K562 (cell line): ENCODE measurements at regions not wholly inside any gene's neighbourhood (a gene's known extent, or its start where the extent isn't known, plus 50 kb on each side); places are given as distances from the start of the nearest gene placed in this dataset.

Experiments used
- CBX5 ChIP-seq: IDR thresholded peaks from 2 replicates; pipeline ENCODE4 v1.6.1; 2014; ENCODE audit warnings: low read depth, borderline replicate concordance
- EZH2 ChIP-seq: IDR thresholded peaks from 2 replicates; pipeline ENCODE4 v1.6.1; 2012; ENCODE audit warnings: low read depth, mild to moderate bottlenecking, inconsistent platforms, low read length, borderline replicate concordance
- FOSL1 ChIP-seq: fragments of 200-800 bp; sonication (Bioruptor generic); conservative IDR thresholded peaks from 2 replicates; pipeline ENCODE4 v1.6.1; 2016; ENCODE audit warnings: missing genetic modification characterization, missing compliant biosample characterization
- PHF21A ChIP-seq: fragments of 450-650 bp; IDR thresholded peaks from 2 replicates; pipeline ENCODE4 v1.6.1; 2017; ENCODE audit warnings: low read depth, borderline replicate concordance

- TF ChIP-seq EZH2 (no peak), PHF21A (no peak), FOSL1 (no peak), CBX5 (no peak)
Measured at GRCh38 chr5:125343015-125343414, 596.6 kb upstream of the ZNF608 start.
